B cell (primary cell): ENCODE measurements at regions not wholly inside any gene's neighbourhood (a gene's known extent, or its start where the extent isn't known, plus 50 kb on each side); places are given as distances from the start of the nearest gene placed in this dataset.

Source experiments
- EZH2 ChIP-seq: IDR thresholded peaks from 2 replicates; pipeline ENCODE4 v1.6.1; 2012; ENCODE audit warnings: borderline replicate concordance, low read depth, mild to moderate bottlenecking, moderate library complexity, low read length; ENCODE audit not compliant: insufficient read depth, poor library complexity, severe bottlenecking
- TF ChIP-seq, protein P1 (sequence below): fragments of 200-600 bp; IDR thresholded peaks from one replicate; pipeline ENCODE4 v1.8.0; 2022; ENCODE audit warnings: antibody characterized with exemption, mild to moderate bottlenecking

DNA sequence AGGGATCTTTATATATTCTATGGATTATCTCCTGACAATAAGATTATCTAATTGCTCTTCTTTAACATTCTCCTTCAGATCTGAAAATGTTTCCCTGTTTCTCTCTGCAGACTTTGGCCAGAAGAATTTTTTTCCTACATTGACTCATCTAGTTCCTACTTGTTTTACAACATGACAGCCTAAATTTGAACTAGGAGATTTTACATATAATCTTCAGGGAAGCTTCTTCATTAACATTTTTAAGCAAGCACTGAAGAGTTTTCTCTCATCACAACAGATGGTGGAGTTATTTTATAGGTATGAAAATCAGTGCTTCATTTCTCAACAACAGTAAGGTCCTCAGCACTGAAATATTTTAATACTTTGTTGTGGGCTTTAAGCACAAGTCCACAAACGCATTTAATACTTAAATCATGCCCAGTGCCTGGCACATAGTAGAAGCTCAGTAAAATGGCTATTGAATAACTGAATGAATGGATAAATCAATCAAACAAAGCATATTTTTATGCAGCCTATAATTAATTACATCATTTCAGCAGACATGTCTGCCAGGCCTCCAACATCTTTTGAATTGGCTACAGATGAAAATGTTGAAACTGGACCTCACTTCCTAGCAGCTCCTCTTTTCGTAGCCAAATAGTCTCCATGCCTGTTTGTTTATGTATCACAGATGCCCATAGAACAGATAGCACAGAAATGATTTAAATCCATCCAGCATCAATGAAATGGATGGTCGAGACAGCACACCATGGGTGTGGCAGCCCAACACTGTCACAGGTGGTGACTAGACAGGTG is 117.3 kb upstream of the POU2AF2 start:
- TF ChIP-seq, protein P1, sequence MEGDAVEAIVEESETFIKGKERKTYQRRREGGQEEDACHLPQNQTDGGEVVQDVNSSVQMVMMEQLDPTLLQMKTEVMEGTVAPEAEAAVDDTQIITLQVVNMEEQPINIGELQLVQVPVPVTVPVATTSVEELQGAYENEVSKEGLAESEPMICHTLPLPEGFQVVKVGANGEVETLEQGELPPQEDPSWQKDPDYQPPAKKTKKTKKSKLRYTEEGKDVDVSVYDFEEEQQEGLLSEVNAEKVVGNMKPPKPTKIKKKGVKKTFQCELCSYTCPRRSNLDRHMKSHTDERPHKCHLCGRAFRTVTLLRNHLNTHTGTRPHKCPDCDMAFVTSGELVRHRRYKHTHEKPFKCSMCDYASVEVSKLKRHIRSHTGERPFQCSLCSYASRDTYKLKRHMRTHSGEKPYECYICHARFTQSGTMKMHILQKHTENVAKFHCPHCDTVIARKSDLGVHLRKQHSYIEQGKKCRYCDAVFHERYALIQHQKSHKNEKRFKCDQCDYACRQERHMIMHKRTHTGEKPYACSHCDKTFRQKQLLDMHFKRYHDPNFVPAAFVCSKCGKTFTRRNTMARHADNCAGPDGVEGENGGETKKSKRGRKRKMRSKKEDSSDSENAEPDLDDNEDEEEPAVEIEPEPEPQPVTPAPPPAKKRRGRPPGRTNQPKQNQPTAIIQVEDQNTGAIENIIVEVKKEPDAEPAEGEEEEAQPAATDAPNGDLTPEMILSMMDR: no peak
- TF ChIP-seq EZH2: no peak
